HepG2 (cell line): ENCODE measurements at regions not wholly inside any gene's neighbourhood (a gene's known extent, or its start where the extent isn't known, plus 50 kb on each side); places are given as distances from the start of the nearest gene placed in this dataset.

Source experiments
- KDM1A ChIP-seq: IDR thresholded peaks from 2 replicates; pipeline ENCODE4 v1.6.1; 2016; ENCODE audit warnings: missing compliant biosample characterization
- RXRA ChIP-seq: sonication (generic); formaldehyde crosslinking; IDR thresholded peaks from 2 replicates; pipeline ENCODE4 v1.5.1; 2020; ENCODE audit warnings: missing genetic modification reagents
- ZBTB7A ChIP-seq: sonication (generic); formaldehyde crosslinking; IDR thresholded peaks from 2 replicates; pipeline ENCODE4 v1.8.0; 2022; ENCODE audit warnings: mild to moderate bottlenecking, missing genetic modification reagents
- ZC3H4 ChIP-seq: sonication (generic); formaldehyde crosslinking; IDR thresholded peaks from 2 replicates; pipeline ENCODE4 v1.4.0; 2020; ENCODE audit warnings: missing genetic modification reagents, borderline replicate concordance
- ZIK1 ChIP-seq: sonication (generic); formaldehyde crosslinking; IDR thresholded peaks from 2 replicates; pipeline ENCODE4 v1.5.0; 2020; ENCODE audit warnings: mild to moderate bottlenecking, low read depth, missing genetic modification reagents, borderline replicate concordance
- ZNF607 ChIP-seq: sonication (generic); formaldehyde crosslinking; IDR thresholded peaks from 2 replicates; pipeline ENCODE4 v1.5.1; 2020; ENCODE audit warnings: missing genetic modification reagents, mild to moderate bottlenecking, borderline replicate concordance
- ZNF883 ChIP-seq: sonication (generic); formaldehyde crosslinking; IDR thresholded peaks from 2 replicates; pipeline ENCODE4 v1.5.1; 2020; ENCODE audit warnings: mild to moderate bottlenecking, missing genetic modification reagents; ENCODE audit errors: not compliant biosample characterization
- TF ChIP-seq, protein P1 (sequence below): sonication (generic); formaldehyde crosslinking; IDR thresholded peaks from 2 replicates; pipeline ENCODE4 v1.4.0; 2020; ENCODE audit warnings: missing genetic modification reagents, borderline replicate concordance
- TF ChIP-seq, protein P2 (sequence below): sonication (generic); formaldehyde crosslinking; IDR thresholded peaks from 2 replicates; pipeline ENCODE4 v1.5.0; 2020; ENCODE audit warnings: missing genetic modification reagents, mild to moderate bottlenecking, borderline replicate concordance
- TF ChIP-seq, protein P3 (sequence below): IDR thresholded peaks from 2 replicates; pipeline ENCODE4 v1.6.1; 2016; ENCODE audit warnings: missing genetic modification reagents, missing compliant biosample characterization
- TF ChIP-seq, protein P4 (sequence below): sonication (generic); formaldehyde crosslinking; IDR thresholded peaks from 2 replicates; pipeline ENCODE4 v1.5.0; 2020; ENCODE audit warnings: missing genetic modification reagents, mild to moderate bottlenecking, borderline replicate concordance
- TF ChIP-seq, protein P5 (sequence below): IDR thresholded peaks from 2 replicates; pipeline ENCODE4 v1.6.1; 2012; ENCODE audit warnings: low read depth, low read length, improper control_type of control experiment

DNA sequence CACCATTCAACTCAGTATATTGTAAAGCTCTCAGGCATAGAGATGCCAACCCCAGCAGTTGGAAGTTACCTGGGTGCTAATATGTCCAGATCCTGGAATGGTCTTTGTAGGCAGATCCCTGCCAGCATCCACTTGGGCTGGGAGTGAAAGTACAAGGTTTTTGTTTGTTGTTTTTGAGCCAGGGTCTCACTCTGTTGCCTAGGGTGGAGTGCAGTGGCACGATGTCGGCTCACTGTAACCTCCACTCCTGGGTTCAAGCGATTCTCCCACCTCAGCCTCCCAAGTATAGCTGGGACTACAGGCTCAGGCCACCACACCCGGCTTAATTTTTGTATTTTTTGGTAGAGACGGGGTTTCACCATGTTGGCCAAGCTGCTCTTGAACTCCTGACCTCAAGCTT lies 177.6 kb downstream of the IRF8 start (continued):
- TF ChIP-seq, protein P1, sequence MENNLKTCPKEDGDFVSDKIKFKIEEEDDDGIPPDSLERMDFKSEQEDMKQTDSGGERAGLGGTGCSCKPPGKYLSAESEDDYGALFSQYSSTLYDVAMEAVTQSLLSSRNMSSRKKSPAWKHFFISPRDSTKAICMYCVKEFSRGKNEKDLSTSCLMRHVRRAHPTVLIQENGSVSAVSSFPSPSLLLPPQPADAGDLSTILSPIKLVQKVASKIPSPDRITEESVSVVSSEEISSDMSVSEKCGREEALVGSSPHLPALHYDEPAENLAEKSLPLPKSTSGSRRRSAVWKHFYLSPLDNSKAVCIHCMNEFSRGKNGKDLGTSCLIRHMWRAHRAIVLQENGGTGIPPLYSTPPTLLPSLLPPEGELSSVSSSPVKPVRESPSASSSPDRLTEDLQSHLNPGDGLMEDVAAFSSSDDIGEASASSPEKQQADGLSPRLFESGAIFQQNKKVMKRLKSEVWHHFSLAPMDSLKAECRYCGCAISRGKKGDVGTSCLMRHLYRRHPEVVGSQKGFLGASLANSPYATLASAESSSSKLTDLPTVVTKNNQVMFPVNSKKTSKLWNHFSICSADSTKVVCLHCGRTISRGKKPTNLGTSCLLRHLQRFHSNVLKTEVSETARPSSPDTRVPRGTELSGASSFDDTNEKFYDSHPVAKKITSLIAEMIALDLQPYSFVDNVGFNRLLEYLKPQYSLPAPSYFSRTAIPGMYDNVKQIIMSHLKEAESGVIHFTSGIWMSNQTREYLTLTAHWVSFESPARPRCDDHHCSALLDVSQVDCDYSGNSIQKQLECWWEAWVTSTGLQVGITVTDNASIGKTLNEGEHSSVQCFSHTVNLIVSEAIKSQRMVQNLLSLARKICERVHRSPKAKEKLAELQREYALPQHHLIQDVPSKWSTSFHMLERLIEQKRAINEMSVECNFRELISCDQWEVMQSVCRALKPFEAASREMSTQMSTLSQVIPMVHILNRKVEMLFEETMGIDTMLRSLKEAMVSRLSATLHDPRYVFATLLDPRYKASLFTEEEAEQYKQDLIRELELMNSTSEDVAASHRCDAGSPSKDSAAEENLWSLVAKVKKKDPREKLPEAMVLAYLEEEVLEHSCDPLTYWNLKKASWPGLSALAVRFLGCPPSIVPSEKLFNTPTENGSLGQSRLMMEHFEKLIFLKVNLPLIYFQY (CRISPR knock-in tag) = no peak
- TF ChIP-seq ZNF883 (CRISPR knock-in tag) (no peak), ZNF607 (no peak), ZBTB7A (CRISPR knock-in tag) (no peak), KDM1A (CRISPR knock-in tag) (no peak), RXRA (no peak), ZIK1 (CRISPR knock-in tag) (no peak), ZC3H4 (CRISPR knock-in tag) (no peak)
- TF ChIP-seq, protein P2, sequence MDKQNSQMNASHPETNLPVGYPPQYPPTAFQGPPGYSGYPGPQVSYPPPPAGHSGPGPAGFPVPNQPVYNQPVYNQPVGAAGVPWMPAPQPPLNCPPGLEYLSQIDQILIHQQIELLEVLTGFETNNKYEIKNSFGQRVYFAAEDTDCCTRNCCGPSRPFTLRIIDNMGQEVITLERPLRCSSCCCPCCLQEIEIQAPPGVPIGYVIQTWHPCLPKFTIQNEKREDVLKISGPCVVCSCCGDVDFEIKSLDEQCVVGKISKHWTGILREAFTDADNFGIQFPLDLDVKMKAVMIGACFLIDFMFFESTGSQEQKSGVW (CRISPR knock-in tag) = no peak
- TF ChIP-seq, protein P3, sequence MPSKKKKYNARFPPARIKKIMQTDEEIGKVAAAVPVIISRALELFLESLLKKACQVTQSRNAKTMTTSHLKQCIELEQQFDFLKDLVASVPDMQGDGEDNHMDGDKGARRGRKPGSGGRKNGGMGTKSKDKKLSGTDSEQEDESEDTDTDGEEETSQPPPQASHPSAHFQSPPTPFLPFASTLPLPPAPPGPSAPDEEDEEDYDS (CRISPR knock-in tag) = no peak
- TF ChIP-seq, protein P4, sequence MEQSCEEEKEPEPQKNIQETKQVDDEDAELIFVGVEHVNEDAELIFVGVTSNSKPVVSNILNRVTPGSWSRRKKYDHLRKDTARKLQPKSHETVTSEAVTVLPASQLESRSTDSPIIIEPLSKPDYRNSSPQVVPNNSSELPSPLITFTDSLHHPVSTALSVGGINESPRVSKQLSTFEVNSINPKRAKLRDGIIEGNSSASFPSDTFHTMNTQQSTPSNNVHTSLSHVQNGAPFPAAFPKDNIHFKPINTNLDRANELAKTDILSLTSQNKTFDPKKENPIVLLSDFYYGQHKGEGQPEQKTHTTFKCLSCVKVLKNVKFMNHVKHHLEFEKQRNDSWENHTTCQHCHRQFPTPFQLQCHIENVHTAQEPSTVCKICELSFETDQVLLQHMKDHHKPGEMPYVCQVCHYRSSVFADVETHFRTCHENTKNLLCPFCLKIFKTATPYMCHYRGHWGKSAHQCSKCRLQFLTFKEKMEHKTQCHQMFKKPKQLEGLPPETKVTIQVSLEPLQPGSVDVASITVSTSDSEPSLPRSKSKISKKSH (CRISPR knock-in tag) = no peak
- TF ChIP-seq, protein P5, sequence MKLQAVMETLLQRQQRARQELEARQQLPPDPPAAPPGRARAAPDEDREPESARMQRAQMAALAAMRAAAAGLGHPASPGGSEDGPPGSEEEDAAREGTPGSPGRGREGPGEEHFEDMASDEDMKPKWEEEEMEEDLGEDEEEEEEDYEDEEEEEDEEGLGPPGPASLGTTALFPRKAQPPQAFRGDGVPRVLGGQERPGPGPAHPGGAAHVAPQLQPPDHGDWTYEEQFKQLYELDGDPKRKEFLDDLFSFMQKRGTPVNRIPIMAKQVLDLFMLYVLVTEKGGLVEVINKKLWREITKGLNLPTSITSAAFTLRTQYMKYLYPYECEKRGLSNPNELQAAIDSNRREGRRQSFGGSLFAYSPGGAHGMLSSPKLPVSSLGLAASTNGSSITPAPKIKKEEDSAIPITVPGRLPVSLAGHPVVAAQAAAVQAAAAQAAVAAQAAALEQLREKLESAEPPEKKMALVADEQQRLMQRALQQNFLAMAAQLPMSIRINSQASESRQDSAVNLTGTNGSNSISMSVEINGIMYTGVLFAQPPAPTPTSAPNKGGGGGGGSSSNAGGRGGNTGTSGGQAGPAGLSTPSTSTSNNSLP = no peak
- TF ChIP-seq, all 625 proteins: peak for 0
